ENCODE measurements at regions not wholly inside any gene's neighbourhood (a gene's known extent, or its start where the extent isn't known, plus 50 kb on each side); places are given as distances from the start of the nearest gene placed in this dataset.

DNA sequence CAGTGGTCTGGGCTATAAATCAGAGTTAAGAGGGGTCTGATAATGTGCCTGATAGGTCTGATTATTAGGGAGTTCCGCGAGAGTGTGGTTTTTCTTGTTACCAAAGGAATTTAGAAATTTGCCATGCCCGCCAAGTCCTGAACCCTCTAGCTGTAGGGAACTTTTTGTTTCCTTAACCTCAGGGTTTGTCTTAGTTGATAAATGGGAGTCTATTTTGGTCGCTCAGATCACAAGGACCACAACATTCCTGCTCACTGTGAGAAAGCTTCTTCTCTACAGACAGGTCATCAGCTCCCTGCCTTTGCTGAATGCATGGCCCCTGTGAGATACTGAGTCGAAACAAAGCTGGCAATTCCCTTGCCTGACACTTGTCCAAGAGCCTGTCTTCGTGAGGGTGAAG is 497.8 kb downstream of the HS3ST4 start:
- no peak for DNase-seq

DNA sequence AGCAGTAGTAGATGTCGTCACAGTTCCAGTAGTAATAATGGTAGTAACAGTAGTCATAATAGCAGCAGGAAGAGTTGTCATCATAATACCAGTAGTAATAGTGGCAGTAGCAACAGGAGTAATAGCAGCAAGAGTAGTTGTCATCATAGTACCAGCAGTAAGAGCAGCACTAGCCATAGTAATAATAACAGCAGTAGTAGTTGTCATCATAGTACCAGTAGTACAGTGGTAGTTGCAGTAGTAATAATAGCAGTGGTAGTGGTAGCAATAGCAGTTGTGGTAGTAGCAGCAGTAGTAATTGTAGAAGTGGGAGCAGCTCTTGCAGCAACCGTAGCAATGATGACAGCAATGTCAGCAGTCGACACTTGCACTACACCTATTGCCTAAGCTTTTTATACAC is 502.8 kb downstream of the HS3ST4 start:
- no peak for DNase-seq

GRCh38 chr16:26195225-26195624 is 503.5 kb downstream of the HS3ST4 start:
- no peak for DNase-seq

GRCh38 chr16:26196310-26196709 is 504.6 kb downstream of the HS3ST4 start:
- DNase-seq: no peak

DNA sequence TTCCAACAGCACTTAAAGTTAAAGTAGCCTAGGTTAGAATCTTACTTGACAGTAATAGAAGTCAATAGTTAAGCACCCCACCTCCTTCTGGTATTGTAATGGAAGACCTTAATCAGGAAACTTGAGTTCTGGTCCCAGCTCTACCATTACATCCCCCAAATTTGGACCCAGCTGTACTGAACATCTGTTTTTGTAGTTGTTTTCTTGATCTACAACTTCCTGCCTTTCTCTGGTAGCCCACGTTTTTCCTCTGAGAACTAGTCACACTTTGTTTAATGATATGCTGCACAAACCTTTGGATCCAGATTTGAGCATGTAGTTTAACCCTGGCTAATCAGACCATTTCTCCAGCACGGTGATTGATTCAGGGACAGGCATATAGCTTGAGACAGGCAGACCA is 505.0 kb downstream of the HS3ST4 start:
- no peak for DNase-seq

DNA sequence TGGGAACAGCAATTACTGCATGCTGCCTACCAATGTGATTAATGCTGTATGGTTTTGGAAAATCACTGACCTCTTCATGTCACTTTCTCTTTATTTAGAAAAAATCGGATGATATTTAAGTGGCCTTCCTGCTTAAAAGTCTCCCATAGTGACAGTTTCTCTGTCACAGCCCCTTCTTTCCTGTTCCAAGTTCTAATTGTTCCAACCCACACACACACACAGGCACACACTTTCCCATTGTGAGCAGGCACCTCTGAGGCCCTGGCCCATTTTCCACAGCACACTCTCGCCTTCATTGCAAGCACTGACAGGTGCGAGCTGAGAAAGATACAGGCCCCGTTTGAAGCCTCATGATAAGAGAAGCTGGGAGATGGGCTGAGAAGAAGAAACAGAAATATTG is 505.9 kb downstream of the HS3ST4 start:
- no peak for DNase-seq

- DNase-seq: no peak
Measured at GRCh38 chr16:26198221-26198620, 506.5 kb downstream of the HS3ST4 start.

DNA sequence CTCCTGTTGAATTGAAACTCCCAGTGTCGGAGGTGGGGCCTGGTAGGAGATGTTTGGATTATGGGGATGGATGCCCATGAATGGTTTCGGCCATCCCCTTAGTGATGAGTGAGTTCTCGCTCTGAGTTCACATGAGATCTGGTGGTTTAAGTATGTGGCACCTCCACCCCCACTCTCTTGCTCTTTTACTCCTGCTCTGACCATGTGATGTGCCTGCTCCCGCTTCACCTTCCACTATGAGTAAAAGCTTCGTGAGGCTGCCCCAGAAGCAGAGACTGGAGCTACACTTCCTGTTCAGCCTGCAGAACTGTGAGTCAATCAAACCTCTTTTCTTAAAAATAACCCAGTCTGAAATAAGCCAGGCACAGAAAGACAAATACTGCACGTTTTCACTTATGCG is 512.4 kb downstream of the HS3ST4 start:
- DNase-seq: no peak

GRCh38 chr16:26211542-26211941 is 519.8 kb downstream of the HS3ST4 start:
- DNase-seq: no peak

DNA sequence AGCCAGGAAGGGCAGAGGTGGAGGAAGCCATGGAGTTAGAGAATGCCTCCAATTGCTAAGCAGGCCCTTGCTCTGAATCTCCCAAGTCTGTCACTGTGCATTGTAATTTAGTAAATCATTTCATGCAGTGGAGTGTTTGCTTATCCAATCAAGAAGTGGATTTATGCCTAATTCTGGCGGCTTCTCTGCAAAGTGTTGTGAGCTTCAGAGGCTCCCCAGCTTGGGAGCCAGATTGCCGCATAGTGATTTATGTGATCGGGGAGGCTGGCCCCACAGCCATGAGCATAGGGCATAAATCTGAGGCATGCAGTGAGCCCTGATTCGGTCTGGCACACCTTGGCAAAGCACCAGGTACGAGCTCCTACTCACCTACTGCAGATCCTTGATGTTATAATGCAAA is 520.8 kb downstream of the HS3ST4 start:
- DNase-seq: no peak

GRCh38 chr16:26214581-26215174 is 522.9 kb downstream of the HS3ST4 start:
- DNase-seq: no peak

DNA sequence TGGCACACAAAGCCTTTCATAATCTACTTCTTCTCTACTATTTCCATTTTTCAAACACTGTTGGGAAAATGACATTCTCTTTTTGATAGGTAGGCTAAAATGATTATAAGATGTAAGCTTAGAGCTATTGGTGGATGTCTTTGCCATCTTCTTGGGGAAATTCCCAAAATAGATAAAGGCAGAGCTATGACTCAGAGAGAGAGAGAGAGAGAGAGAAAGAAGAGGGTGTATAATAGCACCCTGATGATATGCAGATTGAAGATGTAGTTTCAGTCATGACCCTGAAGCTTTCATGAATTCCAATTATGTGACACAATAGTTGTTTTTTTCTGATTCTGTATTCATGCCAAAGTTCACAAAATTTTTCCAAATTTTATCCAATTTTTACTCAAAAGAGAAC is 529.1 kb downstream of the HS3ST4 start:
- DNase-seq: no peak

DNA sequence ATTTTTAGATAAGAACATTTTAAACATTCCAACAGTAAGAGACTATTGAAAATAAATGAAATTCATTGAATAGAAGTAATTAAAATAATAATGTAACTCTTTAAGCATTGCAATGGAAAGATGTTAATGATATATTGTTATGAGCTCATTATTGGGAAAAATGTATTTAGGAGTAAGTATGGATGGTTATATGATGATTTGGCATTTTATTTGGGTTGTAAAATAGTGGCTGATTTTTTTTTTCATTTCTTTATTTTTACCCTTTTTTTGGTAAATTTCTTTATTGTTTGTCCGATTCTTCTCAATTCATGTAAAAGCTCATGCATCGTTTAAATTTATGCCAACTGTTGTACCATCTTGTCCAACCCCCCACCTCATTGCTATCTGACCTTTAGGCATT is 539.9 kb downstream of the HS3ST4 start:
- no peak for DNase-seq

- DNase-seq: no peak
Measured at GRCh38 chr16:26240807-26241206, 549.0 kb downstream of the HS3ST4 start.

DNA sequence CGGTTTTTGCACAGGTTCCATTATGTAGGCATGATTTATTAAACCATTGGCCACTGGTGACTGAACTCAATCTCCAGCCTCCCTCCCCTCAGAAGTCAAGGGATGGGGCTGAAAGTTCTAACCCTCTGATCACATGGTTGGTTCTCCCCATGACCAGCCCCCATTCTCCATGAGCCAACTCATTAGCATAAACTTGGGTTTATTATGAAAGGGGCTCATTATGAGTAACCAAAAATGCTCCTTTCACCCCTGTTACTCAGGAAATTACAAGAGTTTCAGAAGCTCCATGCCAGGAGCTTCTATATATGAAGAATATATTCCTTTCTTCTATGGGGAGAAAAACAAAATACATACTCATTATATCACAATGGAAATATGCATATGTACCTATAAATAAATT is 555.3 kb downstream of the HS3ST4 start:
- DNase-seq: no peak

GRCh38 chr16:26252598-26252997 is 560.8 kb downstream of the HS3ST4 start:
- DNase-seq: no peak

DNA sequence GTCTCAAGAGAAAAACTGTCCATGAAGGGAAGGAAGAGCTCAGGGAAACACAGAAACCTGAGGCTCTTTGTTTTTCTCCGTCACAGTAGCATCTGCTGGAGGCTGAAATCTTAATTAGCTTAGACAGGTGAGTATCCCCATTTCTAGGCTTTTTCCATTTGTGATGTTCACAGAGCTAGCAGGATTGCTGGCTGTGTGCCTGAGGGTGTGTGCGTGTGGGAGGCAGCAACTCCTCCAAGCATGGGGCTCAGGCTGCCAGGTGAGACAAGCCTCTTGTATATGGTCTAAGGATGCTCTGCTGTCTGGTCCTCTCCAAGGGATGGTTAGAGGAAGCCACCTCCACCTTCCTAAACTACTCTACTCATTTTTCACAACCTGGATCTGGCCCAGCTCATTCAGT is 569.9 kb downstream of the HS3ST4 start:
- DNase-seq: no peak

- DNase-seq: no peak
Measured at GRCh38 chr16:26263406-26263805, 571.6 kb downstream of the HS3ST4 start.

DNA sequence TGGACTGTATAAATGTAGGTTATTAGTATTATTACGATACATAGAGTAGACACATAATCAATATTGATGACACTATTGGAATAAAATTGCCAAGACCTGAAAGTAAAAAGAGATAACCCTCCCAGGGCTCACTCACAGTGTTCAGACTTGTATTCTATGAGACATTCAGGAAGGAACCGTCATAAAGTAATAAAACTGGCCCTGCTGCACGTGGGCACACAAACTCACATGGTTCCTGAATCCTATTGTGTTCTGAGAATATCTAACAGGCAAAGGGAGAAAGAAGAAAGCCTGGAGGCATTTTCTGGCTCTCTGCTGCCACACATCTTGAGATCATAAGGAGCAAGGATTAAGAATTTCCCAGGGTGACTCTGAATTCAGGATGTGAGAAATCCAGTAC is 575.9 kb downstream of the HS3ST4 start:
- no peak for DNase-seq

DNA sequence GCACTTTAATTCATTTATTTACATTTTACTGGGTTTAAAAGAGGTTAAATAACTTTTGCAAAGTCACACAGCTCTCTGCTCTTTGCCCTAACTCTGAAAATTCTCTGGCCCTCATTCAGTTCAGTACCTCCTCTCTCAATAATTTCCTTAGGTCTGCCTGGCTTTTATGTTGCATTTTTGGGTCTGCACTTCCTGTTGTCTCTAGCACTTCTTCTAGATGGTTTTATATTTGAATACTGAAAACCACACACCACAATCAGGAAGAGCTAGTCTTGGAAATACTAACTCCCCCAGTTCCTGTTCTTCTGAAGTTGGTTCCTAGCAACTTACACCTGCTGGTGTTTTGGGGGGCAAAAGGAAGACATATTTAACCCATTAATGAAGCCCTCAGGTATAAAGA is 577.9 kb downstream of the HS3ST4 start:
- no peak for DNase-seq

DNA sequence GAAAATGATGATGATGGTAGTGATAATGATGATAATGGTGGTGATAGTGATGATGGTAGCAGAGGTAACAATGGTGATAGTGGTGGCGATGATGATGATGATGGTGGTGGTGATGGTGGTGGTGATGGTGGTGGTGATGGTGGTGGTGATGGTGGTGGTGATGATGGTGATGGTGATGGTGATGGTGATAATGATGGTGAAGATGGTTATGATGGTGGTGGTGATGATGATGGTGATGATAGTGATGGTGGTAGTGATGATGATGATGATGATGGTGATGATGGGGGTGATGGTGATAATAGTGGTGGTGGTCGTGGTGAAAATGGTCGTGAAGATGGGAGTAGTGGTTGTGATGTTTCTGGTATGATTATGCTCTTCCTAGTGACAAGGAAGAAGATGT is 581.8 kb downstream of the HS3ST4 start:
- DNase-seq: no peak

DNA sequence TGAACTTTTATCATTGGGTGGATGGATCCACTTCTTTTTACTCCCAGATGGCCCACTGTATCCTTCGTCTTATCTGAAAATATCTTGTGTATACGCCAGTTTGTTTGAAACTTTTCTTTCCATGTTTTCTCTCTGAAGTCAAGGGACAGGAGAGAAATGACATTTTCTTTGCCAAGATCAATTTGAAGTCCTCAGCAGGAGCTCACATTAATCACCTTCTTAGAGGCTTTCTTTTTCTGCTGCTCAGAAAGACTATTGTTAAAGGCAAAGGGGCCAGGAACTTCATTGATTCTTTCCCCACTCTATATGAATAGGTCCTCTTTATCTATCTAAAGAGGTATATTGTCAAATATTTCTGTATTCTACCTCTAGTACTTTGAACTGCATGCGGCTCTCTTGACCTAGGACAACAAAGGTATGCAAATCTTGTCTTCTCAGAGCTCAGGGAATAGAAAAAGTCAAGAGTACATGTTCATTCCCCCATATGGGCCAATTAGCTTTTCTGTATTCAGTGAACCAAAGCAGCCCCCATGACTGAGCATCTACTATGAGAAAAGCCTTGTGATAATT is 583.3 kb downstream of the HS3ST4 start:
- no peak for DNase-seq

- no peak for DNase-seq
Measured at GRCh38 chr16:26276289-26276688, 584.5 kb downstream of the HS3ST4 start.

DNA sequence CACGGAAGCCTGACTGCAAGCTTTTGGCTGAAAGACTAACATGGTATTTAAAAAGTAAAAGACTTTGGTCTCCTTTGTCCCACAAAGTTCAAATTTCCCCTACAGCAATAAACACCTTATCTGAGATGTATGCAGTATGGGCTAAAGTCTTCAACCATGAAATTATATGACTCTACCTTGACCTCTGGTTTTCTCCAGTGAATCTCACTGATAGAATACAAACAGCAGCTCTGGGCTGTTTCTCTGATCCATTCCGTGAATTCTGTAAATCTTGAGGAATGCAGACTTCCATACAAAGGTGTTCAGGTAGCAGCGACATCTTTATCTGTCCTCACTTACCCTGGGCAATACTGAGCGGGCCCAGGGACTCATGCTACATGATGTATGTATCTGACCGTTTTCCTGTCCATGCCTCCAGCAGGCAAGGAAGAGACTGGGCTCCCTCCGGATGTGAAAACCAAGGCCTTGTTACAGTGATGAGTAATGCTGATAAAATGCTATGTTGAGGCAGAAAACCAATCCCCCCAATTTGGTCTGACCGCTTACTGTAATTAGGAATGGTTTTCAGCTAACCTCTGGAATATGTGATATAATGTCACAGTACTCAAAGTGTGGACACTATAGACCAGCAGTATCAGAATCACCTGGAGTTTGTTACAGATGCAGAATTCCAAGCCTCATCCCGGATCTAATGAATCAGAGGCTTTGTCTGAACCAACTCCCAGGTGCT is 589.8 kb downstream of the HS3ST4 start:
- no peak for DNase-seq

All from CD4-positive, alpha-beta T cell treated with Interleukin-6 for 4 hours (primary cell).